RCC 7860 (cell line): ENCODE measurements at regions not wholly inside any gene's neighbourhood (a gene's known extent, or its start where the extent isn't known, plus 50 kb on each side); places are given as distances from the start of the nearest gene placed in this dataset.
A peak's percentile ranks its signal among the peaks of the same experiment; 100 is the strongest.

ENCODE experiments used
- DNase-seq: peaks from one replicate; pipeline ENCODE4 v3.0.0-alpha.2; 2015; ENCODE audit warnings: low spot score
- FAIRE-seq: peaks from 2 replicates; lab custom pipeline; 2012; peaks lifted over from hg19 to GRCh38; lab: Jason Lieb, UNC

DNA sequence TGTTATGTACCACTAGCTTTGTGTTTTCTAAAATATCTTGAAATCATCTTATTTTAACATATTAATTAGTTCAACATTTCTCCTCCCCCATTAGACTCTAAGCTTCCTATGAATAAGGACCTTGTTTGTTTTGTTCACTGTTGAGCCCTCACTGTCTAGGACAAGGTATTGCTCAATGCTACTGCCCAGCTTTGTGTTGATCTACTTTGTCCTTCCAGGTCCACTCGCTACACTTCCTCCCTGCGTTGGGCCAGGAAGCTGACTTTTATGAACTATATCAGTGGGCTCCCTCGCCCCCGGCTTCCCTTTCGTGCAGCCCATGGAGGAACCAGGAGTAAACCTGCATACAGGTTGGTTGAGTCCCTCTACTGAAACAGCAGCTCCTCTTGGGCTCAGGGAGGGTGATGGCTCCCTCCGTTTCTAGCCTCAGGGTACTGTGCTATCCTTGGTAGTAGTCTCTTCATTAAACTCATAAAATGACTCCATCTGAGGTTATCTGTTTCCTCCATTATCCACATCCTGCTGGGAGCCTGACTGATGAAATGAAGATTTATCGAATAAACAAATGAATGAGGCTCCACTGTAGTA is 272.5 kb downstream of the CLIC5 start:
- DNase-seq (no peak), FAIRE-seq (no peak)

DNA sequence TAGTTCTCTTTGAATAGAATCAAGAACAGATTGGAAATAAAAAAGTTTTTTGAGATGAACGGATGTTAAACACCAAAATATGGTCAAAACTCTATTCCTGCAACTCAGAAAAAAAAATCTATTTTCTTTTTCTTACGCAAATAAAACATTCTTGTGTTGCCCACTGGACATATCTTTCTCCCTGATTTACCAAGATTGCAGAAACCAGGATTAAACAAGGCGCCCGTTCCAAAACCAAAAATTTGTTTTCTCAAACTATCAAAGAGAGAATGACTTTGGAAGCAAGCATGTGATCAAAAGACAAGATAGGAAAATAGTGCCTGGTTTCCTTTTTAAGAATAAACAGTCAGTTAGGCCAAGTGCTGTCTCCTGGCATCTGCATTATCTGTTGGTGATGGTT is 273.1 kb downstream of the CLIC5 start:
- no peak for FAIRE-seq
- no peak for DNase-seq

DNA sequence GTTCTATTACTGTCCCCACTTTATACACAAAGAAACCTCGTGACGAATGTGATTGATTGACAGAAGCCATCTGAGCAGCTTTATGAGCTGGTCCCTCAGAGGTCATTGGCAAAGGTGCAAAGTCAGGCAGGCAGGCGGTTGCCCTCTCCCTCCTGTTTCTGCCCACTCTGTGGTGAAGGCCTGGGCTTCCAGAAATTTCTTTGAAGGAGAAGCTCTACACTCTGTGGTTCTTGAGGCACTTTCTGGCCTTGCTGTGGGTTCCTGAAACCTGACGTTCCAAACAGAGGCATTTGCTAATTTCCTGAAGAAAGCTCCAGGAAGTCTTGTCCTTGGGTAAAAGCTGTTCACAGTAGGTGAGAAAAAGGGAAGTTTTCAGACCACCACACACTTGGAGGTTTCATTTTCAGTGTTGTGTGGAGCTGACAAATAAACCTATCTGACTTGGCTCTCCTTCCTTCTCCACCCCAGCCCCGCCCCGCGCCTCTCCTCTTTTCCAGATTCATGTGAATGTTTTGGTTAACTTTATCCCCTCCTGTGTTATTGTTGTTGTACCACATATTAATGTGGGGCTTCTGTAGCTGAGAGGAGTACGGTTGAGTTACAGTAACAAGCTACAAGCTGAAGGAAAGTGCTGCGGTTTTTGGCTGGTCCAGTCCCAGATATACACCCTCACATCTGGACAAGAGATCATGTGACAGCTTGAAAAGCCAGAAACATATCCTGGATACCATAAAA is 274.1 kb downstream of the CLIC5 start:
- FAIRE-seq, result no peak

DNA sequence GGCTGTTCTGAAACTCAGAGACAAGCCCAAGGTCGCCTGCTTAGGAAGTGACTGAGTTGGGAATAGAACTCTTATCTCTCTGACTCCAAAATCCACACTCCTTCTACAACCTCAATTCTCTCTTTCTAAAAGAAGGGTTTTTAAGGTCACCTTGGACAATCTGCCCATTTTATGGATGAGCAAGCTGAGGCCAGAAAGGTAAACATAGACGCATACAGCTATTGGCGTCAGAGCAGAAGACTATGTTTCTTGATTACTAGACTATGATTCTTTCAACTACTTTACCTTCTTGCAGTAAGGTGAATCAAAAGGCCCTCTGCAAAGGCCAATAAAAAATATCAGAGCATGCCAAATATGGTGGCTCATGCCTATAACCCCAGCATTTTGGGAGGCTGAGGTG is 276.6 kb downstream of the CLIC5 start:
- FAIRE-seq (no peak), DNase-seq (no peak)

More for the DNA sequence above, 274.1 kb downstream of the CLIC5 start:
- DNase-seq, result no peak

DNA sequence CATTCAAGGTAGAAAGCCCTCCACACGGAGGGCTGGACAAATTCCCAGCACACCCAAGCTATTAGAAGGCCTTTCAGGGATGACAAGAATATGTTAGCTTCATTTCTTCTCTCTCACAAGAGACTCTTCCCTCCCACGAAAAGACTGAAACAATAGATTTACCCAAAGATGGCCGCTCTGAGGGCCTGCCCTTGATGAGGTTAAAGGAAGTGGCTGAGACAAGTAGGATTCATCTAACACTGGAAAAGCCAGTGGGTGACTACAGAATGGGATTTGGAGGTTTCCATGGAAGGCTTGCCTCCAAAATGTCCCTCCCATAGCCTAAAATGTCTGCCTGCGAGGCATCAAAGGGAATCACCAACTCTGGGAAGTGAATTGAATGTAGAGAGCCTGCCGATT is 277.6 kb downstream of the CLIC5 start:
- DNase-seq, result no peak
- no peak for FAIRE-seq

DNA sequence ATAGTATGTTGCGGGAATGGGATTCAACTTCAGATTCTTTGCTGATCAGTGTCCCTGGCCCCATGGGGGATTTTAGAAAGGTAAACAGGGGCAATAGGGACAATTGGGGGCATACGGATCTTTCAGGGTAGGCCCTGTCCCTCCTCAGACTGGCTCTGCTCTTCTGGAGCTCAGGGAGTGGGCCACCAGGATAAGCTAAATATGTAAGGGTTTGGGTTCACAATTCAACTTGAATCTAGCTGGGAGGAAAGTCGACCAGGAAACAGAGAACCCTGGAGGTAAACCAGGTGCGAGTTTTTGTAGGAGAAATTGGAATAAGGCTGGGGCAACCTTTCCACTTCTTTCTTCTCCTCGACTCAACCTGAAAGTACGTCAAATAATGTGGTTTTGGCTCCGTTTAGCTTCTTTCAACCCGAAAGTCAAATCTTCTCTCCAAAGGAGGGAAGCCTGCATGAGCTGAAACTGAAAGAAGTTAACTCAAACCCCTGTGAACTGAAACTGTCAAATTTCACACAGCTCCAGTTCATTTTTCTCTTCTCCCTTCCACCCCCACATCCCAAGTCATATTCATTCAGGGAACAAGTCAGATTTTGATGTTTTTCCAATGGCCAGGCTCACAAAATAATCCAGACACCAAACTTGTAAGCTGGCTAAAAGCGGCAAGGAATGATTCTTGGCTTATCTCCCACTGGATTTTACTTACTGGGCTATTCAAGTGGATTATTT is 278.2 kb downstream of the CLIC5 start:
- no peak for DNase-seq
- no peak for FAIRE-seq

DNA sequence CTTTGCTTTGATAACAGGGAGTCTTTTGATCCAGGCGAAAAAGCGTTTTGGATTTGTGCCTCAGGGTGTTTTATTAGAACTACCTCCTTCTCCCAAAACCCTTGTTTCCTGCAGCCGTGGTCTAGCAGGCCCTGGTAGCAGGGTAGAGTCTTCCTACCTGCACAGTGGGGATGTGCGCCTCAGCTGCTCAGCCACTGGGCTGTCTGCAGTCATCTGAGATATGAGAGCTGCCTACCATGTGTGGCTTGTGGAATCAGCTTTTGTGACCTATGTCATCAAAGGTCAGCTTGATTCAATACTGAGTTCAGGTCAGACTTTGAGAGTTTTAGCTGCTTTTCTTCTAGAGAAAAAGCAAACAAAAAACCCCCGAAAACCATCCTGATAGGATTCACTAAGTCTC is 279.5 kb downstream of the CLIC5 start:
- FAIRE-seq (no peak), DNase-seq (no peak)

DNA sequence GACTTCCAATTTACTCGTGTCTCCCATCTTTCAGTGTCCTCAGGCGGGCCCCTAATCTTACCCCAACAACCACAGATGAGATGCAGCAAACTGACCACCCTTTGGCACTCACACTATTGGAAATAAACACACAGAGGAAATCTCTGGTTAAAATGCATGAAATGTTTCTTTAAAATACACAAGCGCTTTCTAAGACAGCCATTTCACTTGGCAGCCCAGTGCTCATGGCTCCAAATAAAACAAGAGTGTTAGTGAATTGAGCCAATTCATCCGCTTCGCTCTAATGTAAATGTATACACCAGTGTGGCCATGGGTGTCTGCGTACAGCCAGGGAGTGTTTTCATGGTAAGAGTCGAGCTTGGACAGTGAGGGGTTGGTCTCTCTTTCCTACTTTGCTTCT is 282.9 kb downstream of the CLIC5 start:
- FAIRE-seq (no peak), DNase-seq (no peak)

DNA sequence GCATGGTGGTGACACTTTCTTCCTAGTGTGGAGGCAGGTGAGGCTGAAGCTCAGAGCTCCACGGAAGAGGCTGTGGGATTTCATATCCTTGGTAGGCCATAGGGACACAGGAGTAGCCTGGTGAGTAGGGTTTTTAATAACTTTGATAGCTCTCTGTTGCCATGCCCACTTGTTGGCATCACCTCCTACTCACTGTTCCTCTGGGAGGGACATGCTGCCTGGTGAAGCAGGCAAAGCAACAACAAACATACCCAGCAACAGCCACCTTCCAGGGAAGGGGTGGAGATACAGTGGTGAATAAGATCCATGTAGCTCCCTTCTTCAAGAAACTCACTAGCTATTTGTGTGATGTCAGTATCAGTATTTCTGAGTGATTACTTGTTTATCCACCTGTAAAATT is 285.4 kb downstream of the CLIC5 start:
- FAIRE-seq (no peak), DNase-seq (no peak)

DNA sequence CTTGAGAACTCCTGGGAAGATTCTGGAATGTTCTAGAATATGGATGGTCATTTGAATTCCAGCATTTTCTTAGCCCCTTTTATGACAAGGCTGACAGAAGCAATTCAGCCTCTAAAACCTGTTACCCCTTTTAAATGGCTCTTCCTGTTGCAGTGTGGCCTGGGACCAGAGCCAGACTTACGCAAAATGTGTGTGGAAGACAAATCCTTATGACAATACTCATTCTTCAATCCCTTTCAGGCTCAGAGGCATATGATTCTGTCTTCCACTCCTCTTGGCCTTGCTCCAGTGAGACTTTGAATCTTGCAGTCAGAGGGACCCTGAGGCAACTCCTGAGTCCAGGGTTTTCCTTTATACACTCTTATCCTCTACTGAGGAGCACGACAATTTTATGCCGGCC is 287.0 kb downstream of the CLIC5 start:
- no peak for DNase-seq

DNA sequence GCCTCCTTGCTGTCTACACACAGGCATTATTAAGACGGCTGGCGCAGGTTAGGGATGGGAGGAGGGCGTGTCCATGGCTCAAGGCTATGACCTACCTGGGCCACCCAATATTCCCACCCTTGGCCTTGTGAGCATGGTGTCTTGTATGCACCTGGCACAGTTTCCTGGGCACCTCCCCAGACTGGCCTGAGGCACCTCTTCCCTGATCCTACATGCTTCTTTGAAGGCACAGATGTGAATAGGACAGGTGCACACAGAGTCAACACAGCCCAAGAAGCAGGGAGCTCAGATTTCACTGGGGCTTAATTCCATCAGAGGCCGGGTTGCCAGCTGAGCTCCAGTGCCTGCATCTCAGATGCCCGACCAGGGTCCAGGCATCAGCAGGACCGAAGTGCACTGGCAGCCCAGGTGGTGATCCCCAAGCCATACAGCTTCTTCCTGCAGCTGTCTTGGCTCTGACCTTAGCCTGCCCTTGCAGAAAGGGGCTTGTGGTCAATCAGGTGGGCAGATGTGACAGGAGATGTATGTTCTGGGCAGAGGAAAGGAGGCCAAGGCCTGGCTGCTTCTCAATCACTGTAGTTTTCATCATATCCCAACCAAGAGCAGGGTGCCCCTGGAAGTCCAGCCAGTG is 287.7 kb downstream of the CLIC5 start:
- DNase-seq (no peak), FAIRE-seq (no peak)

More for the DNA sequence above, 287.0 kb downstream of the CLIC5 start:
- no peak for FAIRE-seq

DNA sequence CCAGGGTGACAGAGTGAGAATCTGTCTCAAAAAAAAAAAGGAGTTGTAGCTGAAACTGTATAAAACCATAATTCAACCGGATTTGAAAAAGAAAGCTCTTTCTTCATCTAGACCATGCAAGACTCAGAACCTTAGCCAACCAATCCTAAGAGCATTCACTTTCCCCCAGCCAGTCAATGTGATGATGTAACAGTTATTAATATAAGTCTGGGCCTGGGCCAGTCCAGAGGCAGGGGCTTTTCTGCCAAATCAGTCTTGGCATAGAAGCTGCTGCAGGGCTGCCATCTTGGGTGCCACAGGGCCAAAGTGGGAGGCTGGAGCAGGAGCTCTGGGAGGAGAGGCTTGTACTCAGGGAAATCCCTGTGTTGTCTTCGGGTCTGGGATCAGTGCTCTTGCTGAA is 288.4 kb downstream of the CLIC5 start:
- DNase-seq (no peak), FAIRE-seq (no peak)

DNA sequence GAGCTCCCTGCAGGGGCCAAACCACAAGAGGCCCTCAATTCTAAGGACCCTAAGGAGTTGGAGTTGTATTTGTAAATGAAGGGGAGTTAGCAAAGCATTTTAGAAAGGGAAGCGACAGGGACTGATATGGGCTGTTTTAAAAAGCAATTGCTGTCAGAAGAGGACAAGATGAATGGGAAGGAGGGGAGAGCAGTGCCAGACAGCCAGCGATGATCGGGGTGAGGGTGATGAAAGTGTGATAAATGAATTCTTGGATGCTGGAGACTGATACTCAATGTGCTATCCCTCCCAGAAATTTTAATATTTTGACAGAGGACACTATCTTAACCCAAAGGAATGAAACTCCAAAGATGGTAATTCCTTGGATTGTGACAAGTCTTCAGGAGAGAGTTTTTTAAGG is 289.2 kb downstream of the CLIC5 start:
- no peak for DNase-seq
- FAIRE-seq, result no peak

DNA sequence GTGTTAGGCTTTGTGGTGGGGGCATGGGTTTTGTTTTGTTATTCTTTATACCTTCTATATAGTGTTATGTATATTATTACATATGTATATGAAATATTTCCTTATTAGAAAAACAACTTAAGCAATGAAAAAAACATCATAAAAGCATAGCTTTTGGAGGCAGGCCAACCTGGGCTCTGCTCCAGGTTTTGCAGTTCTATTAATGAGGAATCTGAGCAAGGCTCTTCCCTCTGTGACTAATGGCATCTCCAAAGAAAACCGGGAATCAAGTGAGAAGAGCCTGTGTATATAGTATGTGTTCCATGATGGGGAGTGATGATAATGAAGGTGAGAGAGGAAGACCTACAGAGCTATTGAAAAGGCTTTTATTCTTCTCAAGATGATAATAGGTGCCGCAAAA is 291.1 kb downstream of the CLIC5 start:
- no peak for DNase-seq
- FAIRE-seq, result peak; percentile 74

DNA sequence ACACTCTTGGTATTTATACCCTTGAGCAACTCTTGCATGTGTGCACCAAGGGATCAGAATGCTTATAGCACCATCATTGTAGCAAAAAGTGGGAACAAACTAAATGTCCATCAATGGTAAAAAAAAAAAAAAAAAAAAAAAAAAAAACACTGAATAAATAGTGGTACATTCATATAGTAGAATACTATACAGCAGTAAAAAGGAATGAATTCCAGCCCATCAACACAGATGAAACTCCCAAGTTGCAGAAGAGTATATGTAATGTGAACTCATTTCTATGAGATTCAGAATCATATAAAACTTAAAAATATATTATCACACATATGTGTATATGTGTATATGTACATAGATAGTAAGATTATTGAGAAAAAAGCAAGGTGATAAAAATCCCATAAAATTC is 291.6 kb downstream of the CLIC5 start:
- DNase-seq (no peak), FAIRE-seq (no peak)

DNA sequence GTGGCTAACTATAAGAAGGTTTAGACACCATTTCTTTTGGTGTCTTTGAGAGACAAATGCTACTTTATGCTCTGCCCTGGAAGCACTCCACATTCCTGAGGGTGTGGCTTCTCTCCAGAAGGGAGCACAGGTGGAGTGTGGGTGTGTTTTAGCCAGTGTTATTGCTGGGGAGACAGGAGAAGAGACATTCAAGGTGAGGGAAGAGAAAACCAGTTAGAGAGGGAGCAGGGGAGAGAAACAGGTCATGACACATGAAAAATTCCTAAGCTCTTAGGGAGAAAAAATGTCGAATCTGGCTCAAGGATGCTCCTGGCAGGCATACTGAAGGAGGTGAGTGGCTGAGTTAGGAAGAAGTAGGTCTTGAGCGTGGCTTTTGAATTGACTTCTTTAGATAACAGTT is 292.8 kb downstream of the CLIC5 start:
- DNase-seq (no peak), FAIRE-seq (no peak)

DNA sequence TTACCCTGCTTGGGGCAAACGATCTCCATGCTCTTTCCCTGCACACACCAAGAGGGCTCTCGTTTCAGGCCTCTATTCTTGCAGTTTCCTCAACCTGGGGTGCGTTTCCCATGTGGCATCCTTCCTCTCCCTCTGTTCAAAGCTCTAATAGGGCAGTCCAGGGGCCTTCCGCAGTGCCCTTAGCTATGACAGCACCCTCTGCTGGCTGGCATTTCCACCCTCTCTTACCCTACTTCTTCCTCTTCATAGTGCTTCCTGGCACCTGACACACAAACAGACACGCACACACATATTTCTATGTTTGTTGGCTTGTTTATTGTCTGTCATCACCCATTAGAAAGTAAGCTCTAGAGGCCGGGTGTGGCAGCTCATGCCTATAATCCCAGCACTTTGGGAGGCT is 294.0 kb downstream of the CLIC5 start:
- DNase-seq, result no peak
- FAIRE-seq, result no peak

DNA sequence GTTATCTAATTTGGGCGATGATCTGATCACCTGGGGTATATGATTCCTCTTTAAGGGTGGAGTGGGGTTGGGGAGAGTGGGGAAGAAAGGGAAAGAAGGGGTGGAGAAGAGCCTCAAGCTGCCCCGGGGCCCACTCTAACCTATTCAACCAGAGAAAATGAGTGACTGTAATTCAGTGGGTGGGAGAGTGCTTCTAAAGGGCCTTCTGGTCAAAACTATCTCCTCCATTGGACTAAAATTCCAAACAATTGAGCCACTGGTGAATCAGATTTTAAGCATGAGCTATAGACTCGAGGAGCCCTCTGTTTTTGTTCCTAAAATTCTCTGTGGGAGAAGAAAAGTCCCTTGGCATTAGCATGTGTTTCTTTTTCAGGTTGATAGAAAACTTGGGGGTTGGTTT is 296.8 kb downstream of the CLIC5 start:
- no peak for DNase-seq
- no peak for FAIRE-seq

DNA sequence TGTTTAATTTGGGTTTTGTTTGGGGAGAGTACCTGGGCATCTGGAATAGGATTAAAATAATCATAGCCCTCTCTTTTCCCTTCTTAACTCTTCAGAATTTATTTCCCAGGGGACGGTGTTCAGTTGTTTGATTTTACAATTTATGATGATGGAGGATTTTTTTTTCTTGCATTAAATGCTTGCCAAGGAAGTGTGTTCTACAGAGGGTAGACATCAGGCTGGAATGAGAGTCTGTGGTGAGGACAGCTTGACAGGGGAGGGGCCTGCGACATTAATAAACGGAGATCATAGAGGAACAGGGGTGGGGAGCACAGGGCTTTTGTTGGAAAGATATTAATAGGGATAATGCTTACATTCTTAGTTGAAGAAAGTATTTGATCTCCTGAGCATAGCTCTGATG is 297.5 kb downstream of the CLIC5 start:
- FAIRE-seq (no peak), DNase-seq (no peak)

DNA sequence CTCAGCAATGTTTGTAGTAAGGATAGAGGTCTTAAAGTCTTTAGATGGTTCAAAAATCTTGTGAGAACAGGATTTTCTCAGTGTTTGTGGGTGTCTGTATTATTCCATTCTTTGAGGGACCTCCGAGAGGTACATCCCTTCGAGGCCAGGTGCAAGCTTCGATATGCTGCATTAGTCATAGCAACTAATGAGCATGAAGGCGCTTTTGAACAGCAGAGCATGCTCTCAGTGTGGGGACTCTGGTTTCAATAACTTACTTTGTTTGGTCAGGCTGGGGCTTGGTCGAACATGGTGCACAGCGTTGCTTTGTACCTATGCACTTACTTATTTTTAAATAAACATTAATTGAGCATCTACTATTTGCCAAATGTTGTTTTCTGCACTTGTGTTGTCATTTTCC is 297.9 kb downstream of the CLIC5 start:
- FAIRE-seq, result no peak
- DNase-seq, result no peak

DNA sequence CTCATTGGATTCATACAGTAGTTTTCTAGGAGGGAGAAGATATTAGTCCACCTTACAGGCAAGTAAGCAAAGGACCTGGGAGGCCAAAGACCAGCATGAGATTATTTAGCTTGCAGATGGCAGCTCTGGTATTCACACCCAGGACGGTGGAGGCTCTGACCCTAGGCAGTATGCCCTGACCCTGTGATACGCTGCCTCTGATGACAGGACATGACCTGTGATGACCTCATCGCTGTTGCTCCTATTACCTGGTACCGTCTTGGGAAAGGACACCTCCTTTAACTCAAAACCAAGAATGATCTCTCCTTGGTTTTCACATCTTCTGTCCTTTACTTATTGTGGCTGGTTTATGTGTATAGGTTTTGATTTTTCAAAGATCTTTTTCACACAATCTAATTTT is 298.6 kb downstream of the CLIC5 start:
- FAIRE-seq (no peak), DNase-seq (no peak)

DNA sequence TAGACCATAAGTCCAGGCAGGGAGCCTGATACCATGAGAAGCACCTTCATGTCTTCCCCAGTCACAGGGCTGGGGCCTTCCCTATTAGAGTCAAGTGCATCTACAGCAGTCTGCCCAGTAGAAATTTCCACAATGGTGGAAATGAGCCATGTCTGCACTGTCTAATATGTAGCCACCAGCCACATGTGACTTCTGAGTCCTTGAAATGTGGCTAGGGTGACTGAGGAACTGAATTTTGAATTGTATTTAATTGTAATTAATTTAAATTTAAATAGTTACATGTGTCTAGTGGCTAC is 300.2 kb downstream of the CLIC5 start:
- FAIRE-seq (no peak), DNase-seq (no peak)
